DMS 273 (cell line): ENCODE measurements at regions not wholly inside any gene's neighbourhood (a gene's known extent, or its start where the extent isn't known, plus 50 kb on each side); places are given as distances from the start of the nearest gene placed in this dataset.

Source experiments
- DNase-seq: peaks from one replicate; lab custom pipeline; 2025; ENCODE audit not compliant: unreplicated experiment; lab: John Stamatoyannopoulos, UW

DNA sequence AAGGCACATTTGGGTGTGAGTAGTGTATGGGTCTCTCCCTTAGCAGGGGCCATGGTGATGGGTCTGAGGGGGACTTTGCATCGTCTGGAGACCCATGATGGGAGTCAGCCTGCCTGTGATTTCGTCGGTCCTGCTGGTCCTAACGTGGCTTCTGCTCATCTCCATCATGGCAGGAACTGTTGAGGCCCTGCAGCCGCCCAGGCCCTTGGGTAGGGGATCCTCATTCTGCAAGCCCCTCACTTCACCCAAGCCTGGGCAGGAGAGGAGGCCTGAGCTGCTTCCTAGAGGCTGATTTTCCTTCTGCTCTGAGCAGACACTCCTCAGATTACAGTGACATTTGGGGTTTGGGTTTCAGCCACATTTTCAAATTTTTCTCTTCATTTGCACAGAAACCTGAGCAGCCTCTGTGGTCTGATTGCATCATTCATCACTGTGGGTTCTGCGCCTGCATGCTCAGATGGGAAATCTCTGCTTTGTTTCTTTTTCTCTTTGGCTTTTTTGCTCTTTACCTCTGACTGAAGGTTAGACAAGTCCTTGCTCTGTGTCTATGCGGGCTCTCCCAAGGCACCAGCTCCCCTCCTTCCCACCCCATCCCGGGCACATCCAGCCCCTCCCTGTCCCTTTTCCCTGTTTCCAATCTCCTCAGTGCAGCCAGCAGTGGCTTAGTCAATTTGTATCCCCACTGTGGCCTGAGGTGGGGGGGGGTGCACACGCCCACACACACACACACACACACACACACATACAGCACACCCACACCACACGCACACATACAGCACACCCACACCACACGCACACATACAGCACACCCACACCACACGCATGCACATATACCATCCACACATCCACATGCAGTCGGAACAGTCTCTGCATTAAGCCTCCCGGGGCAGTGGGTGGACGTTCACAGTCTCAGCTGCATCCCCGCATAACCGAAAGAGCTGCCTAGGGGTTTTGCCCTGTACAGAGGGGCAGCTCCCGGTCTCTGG, 305.4 kb upstream of the HS6ST1 start:
- peak; percentile 66 for DNase-seq

DNA sequence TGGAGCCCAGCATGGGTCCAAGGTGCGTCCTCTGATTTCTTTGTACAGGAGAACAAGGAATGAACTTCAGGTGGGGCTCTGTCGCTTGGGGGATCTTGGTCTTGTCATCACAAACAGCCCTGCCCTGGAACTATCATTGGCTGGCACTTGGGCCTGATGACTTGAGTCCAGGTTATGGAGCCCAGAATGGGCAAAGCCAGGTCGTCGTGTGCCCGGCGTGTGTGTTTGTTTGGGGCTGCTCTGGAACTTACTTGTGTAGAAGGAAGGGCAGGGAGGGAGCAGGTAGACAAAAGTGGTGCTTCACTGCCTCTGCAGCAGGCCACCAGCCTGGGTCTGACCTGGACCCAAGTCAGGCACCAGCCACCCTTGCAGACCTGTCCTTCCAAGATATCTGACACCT, 306.3 kb upstream of the HS6ST1 start:
- DNase-seq, result no peak

DNA sequence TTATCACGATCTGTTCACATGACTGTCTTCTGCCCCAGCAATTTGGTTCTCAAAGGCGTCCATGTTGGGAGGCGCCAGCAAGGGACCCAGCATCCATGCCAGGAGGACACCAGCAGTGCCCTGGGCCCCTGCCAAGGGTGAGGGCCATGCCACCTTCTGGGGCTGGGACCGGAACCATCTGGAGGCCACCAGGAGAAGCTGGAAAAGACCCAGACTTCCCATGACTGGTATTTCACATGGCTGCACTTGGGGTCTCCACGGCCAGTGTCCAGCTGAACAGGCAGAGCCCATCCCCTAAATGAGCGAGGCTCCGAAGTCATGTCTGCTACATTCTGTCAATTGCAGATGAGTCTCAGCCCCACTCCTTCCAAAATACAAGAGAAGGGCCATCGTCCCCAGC, 306.8 kb upstream of the HS6ST1 start:
- no peak for DNase-seq

DNA sequence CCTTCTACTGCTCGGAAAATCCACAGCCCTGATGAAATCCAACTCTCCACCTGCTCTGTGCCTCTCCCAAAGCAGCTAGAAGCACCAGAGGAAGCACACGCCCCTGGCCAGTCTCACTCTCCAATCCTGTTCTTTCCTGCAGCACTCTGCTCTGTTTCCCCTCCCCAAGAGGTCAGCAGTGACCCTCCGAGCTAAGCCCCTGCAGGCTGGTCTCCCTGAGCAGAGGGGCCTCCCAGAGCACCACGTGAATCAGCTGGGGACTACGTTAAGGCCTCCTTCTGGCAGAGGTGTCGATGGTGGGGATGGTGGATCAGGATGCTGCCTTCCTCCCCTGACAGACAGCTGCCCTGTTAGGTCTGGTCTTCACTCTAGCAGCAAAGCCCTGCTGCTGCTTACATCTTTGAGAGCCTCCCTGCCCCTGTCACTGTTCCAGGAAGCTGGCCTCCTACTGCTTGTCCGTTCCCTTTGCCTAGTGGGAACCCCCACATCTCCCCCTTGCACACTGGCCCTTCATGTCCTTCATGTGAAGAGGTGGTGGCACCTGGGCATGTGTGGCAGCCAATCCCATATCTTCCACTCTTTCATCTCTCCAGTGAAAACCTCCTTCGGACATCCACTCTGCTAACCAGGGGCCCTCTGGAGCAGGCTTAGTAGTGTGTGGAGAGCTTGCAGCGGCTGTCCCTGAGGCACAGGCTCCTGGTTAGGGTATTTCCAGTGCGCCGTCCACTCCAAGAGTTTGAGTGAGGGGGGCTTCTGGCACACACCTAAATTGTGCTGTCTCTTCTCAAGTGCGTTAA, 307.5 kb upstream of the HS6ST1 start:
- DNase-seq, result peak; percentile 14

DNA sequence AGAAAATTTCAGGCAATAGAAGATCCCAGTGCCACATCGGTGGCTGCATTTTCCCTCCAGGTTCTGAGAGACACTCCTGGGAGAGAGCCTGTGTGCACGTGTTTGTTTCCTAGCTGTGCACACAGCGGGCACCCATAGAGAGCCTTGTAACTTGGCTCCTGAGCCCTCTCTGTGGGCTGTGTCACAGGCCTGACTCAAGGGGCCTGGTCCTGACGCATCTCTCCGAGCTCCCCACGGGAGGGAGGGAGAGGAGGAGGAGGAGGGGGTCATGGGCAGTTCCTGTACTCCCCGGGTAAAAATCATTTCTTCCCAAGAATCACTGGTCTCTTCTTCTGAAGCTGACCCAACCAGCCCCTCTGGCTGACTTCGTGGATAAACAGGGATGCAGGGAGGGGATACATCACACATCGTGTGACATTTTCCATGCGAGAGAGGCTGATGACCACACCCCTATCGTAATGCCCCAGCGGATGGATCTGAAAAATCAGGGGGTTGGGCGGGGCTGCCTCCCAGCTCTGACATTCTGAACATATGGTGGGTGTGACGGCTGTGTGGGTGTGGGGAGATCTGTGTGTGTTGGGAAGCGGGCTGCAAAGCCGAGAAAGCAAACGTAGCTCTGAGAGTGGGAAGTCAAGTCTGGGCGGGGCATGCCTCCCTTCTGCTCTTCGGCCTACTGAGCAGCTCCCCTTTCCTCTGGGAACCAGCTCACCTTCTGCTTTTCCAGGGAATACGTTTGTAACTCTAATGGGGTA, 308.3 kb upstream of the HS6ST1 start:
- peak; percentile 92 for DNase-seq

DNA sequence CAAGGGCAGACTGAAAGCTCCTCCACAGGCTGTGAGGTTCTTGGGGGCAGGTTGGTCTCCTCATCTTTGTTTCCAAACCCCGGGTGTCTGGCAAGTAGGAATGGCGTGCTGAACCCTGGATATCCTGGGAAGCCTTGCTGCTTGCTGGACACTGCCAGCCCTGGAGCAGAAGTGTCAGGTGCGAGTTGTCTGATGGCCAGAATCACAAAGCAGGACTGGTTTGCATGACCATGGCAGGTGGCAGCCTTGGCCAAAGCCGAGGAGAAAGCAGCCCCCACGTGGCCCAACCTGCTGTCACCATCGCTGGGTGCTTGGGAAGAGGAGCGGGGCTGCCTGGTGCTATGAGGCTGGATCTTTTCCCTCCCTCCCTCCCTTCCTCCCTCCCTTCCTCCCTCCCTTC, 309.5 kb upstream of the HS6ST1 start:
- no peak for DNase-seq

DNA sequence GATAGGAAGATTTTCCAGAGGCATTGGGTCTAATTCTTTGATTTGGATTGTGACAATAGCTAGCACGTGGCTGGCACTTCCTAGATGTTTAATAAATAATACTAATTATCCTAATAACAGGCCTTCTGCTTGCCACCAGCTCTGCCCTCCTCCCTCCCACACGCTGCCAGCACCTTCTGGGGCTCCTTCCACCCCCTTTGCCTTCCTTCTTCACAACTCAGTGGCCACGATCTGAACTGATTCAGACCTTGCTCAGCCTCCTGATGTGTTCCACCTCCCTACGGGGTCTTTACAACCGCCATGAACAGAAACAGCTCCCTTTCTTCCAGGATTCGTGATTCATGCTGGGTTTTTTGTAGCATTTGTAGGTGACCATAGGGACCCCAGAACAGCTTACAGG, 310.3 kb upstream of the HS6ST1 start:
- DNase-seq, result no peak

DNA sequence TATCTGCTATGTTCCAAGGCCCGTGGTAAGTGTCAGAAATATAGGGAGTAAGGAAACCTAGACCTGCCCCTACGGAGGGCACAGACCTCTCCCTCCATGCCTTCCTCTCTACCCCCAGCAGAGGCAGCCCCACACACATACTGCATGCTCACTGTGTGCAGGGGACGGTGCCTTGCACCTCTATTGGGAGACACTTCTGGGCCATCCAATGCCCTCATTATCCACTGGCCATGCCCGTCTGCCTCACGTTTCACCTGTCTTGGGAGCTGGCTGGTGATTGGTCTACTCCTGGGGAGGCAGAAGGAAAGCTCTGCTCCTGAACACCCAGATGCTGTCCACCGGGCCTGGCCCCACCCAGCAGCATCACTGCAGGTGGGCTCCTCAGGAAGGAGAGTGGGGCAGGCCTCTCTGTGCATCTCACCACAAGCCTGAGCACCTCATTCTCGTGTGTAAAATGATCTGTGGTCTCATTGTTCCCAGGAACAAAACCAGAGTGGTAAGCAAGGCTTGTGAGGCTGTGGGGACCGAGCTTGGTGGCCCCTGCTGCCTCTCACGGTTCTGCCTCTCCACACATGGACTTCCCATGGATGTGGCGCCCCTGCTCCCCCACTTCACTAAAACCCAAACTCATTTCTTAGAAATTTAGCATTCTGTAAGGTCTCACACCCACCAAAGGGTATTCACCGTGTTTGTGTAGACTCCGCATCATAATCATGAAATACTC, 312.5 kb upstream of the HS6ST1 start:
- no peak for DNase-seq

DNA sequence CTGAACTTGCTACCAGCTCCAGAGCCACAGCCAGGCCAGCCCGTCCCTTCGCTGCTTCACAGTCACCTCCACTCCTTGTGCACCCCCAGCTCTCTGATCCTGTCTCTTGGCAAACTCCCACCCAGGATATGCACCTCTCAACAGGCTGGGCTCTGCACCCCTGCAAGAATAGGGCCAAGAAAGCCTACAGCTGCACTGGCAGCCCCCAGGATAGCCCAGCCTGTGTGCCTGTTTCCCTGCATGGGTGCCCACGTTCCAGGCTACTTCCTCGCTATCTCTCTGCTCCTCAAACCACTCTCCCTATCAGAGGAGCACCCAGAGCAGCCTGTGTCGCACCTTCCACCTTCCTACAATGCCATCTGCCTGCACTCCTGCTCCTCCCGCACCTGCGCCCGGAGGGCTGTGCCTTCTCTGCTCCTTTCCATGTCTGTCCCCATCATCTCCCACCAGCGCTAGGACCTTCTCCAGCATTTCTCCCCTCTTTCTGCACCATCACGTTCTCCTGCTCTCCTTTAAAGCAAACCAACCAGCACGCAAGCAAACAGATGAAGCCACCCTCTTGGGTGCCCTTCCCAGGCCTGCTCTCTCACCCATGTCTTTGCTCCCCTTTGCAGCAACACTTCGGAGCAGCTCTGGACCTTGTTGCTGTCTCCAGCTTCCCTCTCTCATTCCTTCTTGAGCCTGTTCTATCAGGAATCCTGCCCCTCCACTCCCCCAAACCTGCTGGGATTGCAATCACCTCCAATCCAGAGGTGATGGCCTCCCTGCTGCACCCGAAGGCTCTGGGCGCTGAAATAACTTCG, 313.2 kb upstream of the HS6ST1 start:
- DNase-seq, result no peak

DNA sequence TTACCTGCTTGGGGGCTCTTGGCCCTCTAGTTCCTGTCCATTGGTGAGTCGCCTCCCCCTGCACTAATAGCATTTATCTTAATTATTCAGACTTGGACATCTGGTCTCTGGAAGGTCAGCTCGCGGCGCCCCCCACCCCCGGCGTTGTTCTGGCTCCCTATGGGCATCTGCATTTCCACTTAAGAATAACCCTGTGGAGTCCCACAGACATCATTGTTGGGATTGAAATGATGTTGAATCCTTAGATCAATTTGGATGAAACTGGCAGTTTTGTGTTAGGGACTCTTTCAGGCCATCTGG, 313.8 kb upstream of the HS6ST1 start:
- no peak for DNase-seq

DNA sequence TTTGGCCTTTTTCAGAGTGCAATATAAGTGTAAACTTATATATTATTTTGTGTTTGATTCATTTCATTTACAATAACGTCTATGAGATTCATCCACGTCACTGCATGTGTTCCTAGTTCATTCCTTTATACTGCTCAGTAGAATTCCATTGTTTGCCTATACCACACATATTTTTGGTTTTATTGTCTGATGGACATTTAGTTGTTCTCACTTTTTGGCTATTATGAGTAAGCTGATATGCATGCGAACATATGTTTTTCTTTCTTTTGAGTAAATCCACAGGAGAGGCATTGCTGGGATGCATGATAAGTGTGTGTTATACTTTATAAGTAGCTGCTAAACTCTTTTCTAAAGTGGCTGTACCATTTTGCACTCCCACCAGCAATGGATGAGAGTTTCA, 314.8 kb upstream of the HS6ST1 start:
- DNase-seq, result no peak

DNA sequence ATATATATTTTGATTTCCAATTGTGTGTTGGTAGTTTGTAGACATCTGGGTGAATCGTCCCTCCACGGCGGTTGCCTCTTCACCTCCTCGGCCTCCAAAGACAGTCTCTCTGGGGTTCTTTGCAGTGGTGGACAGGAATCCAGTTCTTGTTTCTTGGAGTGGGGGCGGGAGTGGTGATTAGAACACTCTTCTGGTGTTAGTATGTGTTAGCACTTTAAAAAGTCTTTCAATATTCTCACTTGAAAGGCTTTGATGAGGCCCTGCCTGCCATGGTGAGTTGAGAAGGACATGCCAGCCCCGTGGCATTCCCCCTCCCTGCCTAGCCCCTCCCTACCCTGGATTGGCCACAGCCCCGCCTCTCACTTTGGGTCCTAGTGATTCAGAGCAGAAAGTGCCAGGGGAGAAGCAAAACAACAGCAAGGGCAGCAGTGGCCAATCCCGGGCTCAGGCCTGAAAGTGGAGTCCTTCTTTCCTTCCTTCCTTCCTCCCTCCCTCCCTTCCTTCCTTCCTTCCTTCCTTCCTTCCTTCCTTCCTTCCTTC, 316.8 kb upstream of the HS6ST1 start:
- DNase-seq, result no peak

DNA sequence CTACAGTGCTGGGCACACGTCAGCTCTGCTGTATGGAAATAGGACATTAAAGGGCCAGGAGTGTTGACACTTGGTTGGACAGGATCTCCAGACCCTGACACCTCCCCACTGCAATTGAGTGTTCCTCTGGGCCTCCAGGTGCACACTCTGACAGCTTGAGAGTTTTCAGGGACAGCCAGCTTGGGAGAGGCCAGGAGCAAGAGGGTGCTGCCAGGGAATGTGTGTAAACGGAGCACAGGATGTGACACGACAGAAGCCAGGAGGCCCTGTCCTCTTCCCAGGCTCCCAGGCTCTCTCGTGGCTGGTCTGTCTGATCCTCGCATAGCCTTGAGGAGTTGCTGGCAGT, 318.1 kb upstream of the HS6ST1 start:
- DNase-seq, result no peak

DNA sequence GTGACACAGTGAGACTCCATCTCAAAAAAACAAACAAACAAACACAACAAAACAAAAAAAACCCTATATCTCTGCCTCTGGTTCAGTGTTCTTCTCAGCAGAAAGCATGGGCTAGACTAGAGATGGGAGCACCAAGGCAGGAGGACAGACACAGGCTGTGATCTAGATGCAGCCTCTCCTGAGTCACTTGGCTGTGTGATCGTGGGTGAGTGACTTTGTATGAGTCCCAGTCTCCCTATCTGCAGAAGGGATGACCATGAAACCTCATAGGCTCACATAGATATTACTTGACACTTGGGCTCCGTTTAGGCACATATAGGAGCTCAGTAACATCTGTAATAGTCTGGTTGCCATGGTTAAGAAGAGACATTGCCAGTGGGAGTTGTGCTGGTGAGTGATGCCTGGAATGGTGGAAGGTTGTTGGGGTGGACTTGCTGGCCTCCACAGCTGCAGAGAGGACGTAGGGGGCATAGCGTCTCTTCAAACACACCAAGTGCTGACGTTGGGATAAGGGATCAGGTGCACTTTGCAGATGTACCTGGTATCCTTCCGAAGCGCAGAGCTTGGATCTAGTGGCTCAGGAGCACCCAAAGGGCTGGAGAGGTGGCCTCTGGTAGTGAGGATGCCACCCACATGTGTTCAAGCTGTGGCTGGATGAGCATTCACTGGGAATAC, 318.9 kb upstream of the HS6ST1 start:
- no peak for DNase-seq

DNA sequence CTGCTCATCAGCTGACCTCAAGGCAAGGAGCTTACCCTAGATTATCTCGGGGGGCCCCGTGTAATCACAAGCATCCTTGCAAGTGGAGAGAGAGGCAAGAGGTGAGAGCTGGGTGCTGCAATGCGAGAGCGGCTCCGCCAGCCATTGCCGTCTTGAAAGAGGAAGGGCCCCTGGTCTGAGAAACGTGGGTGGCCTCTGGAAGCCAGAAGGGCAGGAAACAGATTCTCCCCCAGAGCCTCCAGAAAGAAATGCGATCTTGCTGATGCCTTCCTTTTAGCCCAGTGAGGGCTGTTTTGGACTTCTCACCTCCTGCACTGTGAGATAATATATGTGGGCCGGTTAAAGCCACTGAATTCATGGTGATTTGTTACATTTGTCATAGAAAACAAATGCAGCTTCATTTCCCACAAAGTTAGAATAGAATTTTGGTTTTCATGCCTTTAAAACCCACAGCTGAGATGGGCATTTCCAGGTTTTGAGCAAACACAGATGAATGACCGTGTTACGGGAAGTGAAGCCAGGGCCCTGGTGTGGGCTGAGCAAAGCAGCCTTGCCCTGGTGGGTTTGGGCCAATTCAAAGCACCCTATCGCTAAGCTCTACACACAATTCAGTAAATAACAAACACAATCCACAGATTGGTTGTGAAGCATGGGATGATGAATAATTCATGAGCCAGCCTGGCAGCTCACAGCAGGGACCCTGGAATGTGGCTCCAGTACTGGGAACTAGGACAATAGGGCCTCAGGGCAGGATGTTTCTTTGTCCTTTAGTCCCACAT, 319.9 kb upstream of the HS6ST1 start:
- peak; percentile 77 for DNase-seq

DNA sequence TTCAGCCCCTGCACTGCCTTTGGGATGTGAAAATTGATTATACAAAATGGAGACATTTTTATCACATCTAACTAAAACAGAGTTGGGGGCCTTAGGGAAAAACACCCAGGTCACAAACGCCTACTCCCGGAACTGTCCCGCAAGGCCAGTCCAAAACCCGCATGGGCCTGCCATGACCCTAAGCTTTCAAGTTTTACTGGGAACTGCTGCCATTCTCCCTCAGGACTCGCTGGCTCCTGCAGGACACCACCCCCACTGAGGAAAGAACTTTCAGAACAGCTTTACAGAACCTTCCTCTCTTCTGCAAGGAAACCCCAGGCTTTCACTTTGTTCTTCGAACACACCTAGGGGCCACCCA, 320.4 kb upstream of the HS6ST1 start:
- DNase-seq, result no peak

DNA sequence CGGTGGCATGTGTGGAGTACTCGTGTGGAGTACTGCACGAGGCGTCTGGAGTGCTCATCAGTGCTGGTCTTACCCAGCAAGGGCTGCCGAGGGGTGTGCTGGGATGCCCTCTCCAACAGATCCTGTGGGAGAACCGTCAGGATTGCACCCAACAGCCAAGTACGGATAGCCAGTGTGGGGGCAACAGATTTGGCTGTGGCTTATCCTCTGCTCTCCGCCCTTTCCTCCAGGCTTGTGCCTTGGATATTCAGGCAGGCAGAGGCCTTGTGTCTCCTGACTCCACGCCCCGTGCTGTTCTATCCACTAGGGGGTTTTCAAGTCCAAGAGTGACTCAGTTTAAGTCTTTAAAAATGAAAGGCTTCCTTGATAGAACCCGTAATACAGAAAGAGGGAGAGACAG, 321.0 kb upstream of the HS6ST1 start:
- peak; percentile 29 for DNase-seq

DNA sequence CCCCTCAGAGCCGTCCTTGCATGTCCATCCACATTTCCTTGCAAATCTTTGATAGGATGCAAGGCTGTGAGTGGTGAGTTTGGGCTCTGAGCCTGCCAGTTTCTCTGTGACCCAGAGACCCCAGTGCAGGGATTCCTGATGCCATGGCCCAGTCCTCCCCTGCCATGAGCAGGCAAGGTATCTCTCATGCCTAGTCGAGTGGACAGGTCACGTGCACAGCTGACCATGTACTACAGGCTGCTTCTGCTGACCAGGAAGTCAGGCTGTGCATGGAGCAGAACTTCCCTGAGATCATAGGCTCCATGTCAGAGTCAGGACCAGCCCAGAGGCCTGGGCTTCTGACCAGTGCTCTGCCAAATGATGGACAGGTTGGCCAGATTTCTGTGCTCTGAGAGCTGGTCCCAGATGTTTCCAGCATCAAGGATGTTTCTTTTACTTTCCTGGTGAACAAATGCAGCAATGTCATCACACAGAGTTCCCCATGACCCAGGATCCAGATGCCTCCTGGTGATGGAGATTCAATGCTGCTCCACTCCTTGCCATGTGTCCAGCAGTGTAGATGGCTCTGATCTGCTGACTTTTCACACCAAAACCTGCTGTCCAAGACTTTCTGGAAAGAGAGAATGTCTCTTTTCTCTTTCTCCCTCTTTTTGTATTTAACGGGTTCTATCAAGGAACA, 321.6 kb upstream of the HS6ST1 start:
- DNase-seq, result no peak
